Smooth muscle cell (in vitro differentiated cells): ENCODE measurements at regions not wholly inside any gene's neighbourhood (a gene's known extent, or its start where the extent isn't known, plus 50 kb on each side); places are given as distances from the start of the nearest gene placed in this dataset.
A peak's percentile ranks its signal among the peaks of the same experiment; 100 is the strongest.

Source experiments
- DNase-seq: peaks from one replicate; lab custom pipeline; 2025; ENCODE audit not compliant: unreplicated experiment; lab: John Stamatoyannopoulos, UW
- H2AFZ ChIP-seq: fragments of 200-600 bp; sonication (generic); 2 replicates; pipeline ENCODE4 v1.6.0; 2016; ENCODE audit warnings: antibody characterized with exemption, low read depth, mild to moderate bottlenecking
- H3F3A ChIP-seq: fragments of 200-600 bp; sonication (generic); 2 replicates; pipeline ENCODE4 v1.6.0; 2017; ENCODE audit warnings: antibody characterized with exemption, low read depth
- H3K27ac ChIP-seq: fragments of 200-600 bp; sonication (generic); 2 replicates; pipeline ENCODE4 v1.5.1; 2016; ENCODE audit warnings: low read depth, mild to moderate bottlenecking
- H3K27me3 ChIP-seq: fragments of 200-600 bp; sonication (generic); 2 replicates; pipeline ENCODE4 v1.6.1; 2016; ENCODE audit warnings: low read depth, mild to moderate bottlenecking
- H3K36me3 ChIP-seq: fragments of 200-600 bp; sonication (generic); 2 replicates; pipeline ENCODE4 v1.5.1; 2016; ENCODE audit warnings: low read depth
- H3K4me1 ChIP-seq: fragments of 200-600 bp; sonication (generic); 2 replicates; pipeline ENCODE4 v1.5.1; 2016; ENCODE audit warnings: low read depth
- H3K4me2 ChIP-seq: fragments of 200-600 bp; sonication (generic); 2 replicates; pipeline ENCODE4 v1.6.0; 2016; ENCODE audit warnings: mild to moderate bottlenecking
- H3K4me3 ChIP-seq: fragments of 200-600 bp; sonication (generic); 2 replicates; pipeline ENCODE4 v1.5.1; 2016; ENCODE audit warnings: mild to moderate bottlenecking
- H3K79me2 ChIP-seq: fragments of 200-600 bp; sonication (generic); 2 replicates; pipeline ENCODE4 v1.6.0; 2016; ENCODE audit warnings: low read depth, mild to moderate bottlenecking
- H3K9ac ChIP-seq: fragments of 200-600 bp; sonication (generic); 2 replicates; pipeline ENCODE4 v1.6.0; 2016; ENCODE audit warnings: low read depth
- H3K9me3 ChIP-seq: fragments of 200-600 bp; sonication (generic); replicated peaks from 2 replicates; pipeline ENCODE4 v1.5.1; 2016; ENCODE audit warnings: low read depth
- H4K20me1 ChIP-seq: fragments of 200-600 bp; sonication (generic); 2 replicates; pipeline ENCODE4 v1.6.0; 2016; ENCODE audit warnings: low read depth
- CTCF ChIP-seq: fragments of 200-600 bp; sonication (generic); IDR thresholded peaks from 2 replicates; pipeline ENCODE4 v1.5.1; 2017; ENCODE audit warnings: borderline replicate concordance, mild to moderate bottlenecking, antibody characterized with exemption; ENCODE audit not compliant: insufficient read depth, poor library complexity, severe bottlenecking
- WGBS: methylation state at CpG from one replicate; pipeline ENCODE4 v1.1.7; 2016; ENCODE audit warnings: low lambda C conversion rate; 5-methylcytosine and 5-hydroxymethylcytosine counted together

DNA sequence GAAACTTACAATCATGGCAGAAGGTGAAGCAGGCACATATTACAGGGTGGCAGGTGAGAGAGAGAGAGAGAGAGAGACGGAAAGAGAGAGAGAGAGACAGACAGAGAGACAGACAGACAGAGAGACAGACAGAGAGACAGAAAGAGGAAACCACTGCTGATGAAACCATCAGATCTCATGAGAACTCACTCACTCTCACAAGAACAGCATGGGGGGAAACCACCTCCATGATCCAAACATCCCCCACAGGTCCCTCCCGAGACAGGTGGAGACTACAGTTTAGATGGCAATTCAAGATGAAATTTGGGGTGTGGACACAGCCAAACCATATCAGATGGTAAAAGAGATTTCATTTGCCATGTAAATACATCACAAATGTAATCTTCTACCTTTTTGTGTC lies 708.1 kb downstream of the MRPL39 start:
- Histone ChIP-seq H3F3A (no peaks in the 10 kb centered on the region), H3K36me3 (no peaks in the 10 kb centered on the region), H3K9me3 (no peaks in the 10 kb centered on the region), H3K4me3 (no peak overlapping the region), H3K27ac (no peak overlapping the region), H3K4me2 (no peak overlapping the region), H3K79me2 (no peaks in the 10 kb centered on the region), H4K20me1 (no peaks in the 10 kb centered on the region), H2AFZ (no peak overlapping the region), H3K4me1 (no peaks in the 10 kb centered on the region), H3K27me3 (no peaks in the 10 kb centered on the region), H3K9ac (no peak overlapping the region)
- whole genome bisulfite sequencing, result 77% methylated on average over 2 of the region's 2 CpGs
- TF ChIP-seq CTCF, result no peak
- DNase-seq, result no peak

DNA sequence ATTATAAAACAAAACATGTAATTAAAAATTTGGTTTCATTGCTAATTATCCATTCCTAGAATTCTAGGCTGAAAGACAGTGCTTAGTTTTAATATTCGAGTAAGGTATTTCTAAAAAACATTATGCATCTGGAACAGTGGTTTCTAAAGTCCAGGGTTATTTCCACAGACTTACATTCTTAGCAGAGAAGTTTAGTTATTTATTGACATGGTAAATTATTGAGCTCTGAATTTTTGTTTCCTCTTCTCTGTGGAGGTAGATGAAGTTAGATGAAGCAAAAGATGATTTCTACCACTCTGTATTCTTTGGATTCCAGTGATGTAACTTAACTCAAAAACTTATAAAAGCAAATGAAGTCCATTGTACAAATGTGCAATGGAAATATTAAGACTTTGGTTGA lies 709.4 kb downstream of the MRPL39 start:
- Histone ChIP-seq H3K79me2 (no peaks in the 10 kb centered on the region), H3K36me3 (no peaks in the 10 kb centered on the region), H4K20me1 (no peaks in the 10 kb centered on the region), H3K9ac (no peak overlapping the region), H3K27ac (no peak overlapping the region), H3K9me3 (no peaks in the 10 kb centered on the region), H3F3A (no peaks in the 10 kb centered on the region), H2AFZ (no peak overlapping the region), H3K4me1 (no peaks in the 10 kb centered on the region), H3K27me3 (no peaks in the 10 kb centered on the region), H3K4me2 (no peak overlapping the region), H3K4me3 (no peak overlapping the region)
- DNase-seq, result no peak
- no peak for TF ChIP-seq CTCF
- WGBS, result 74% methylated on average over 1 of the region's 1 CpG

GRCh38 chr21:24896735-24897124 lies 710.6 kb downstream of the MRPL39 start:
- H3K27ac ChIP-seq, result no peak overlapping the region
- no peak overlapping the region for H3K4me2 ChIP-seq
- no peaks in the 10 kb centered on the region for H3K79me2 ChIP-seq
- H3K9me3 ChIP-seq, result no peaks in the 10 kb centered on the region
- no peaks in the 10 kb centered on the region for H3K4me1 ChIP-seq
- H3K36me3 ChIP-seq, result no peaks in the 10 kb centered on the region
- DNase-seq, result no peak
- no peak for TF ChIP-seq CTCF
- no peaks in the 10 kb centered on the region for H4K20me1 ChIP-seq
- H3K27me3 ChIP-seq, result no peaks in the 10 kb centered on the region
- no peaks in the 10 kb centered on the region for H3F3A ChIP-seq
- H3K4me3 ChIP-seq, result no peak overlapping the region
- no peak overlapping the region for H3K9ac ChIP-seq
- H2AFZ ChIP-seq, result no peak overlapping the region

DNA sequence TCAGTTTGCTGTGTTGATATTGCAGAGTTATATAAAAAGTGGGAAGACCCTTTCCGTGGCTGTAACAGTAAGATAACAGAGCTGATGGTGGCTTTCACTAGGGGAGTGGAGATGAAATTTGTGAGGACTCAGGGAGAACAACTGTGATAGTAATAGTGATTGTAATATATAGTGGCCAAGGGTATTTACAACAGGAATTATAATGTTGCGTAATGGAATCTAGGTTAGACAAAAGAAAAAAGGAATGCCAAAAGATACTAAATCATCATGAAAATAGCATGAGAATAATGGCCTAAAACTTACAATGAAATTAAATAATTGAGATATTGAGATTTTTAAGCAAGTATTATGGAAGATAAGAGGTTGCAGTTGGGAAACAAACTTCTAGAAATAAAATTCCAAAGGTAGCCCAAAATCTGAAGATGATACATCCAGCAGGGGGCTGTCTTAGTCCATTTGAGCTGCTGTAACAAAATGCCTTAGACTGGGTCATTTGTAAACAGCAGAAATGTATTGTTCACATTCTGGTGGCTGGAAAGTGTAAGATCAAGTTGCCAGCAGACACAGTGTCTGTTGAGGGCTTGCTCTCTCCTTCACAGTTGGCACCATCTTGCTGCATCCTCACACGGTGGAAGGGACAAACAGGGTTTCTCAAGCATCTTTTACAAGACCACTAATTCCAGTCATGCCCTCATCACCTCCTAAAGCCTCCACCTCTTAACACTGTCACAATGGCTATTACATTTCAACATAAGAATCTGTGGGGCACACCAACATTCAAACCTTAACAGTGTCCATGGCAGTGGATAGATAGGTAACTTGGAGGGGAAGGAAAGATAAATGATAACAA lies 711.2 kb downstream of the MRPL39 start:
- H3K36me3 ChIP-seq, result no peaks in the 10 kb centered on the region
- H3K9me3 ChIP-seq, result no peaks in the 10 kb centered on the region
- H2AFZ ChIP-seq, result no peak overlapping the region
- H3K4me1 ChIP-seq, result no peaks in the 10 kb centered on the region
- DNase-seq, result no peak
- no peak overlapping the region for H3K27ac ChIP-seq
- H4K20me1 ChIP-seq, result no peaks in the 10 kb centered on the region
- H3K9ac ChIP-seq, result no peak overlapping the region
- H3K27me3 ChIP-seq, result no peaks in the 10 kb centered on the region
- 67% methylated on average over 3 of the region's 3 CpGs for WGBS
- H3F3A ChIP-seq, result no peaks in the 10 kb centered on the region
- H3K79me2 ChIP-seq, result no peaks in the 10 kb centered on the region
- no peak overlapping the region for H3K4me3 ChIP-seq
- H3K4me2 ChIP-seq, result no peak overlapping the region
- peak; percentile 47 for TF ChIP-seq CTCF
